ENCODE measurements at regions not wholly inside any gene's neighbourhood (a gene's known extent, or its start where the extent isn't known, plus 50 kb on each side); places are given as distances from the start of the nearest gene placed in this dataset.

- no peak for TF ChIP-seq PAX5 (IDR thresholded peaks at IDR 0.05; ENCODE audit: insufficient read depth, low read length, severe bottlenecking)
- no peak for TF ChIP-seq POLR2A (IDR thresholded peaks at IDR 0.05; ENCODE audit: low read depth, low read length)
- TF ChIP-seq POLR2AphosphoS5 (IDR thresholded peaks at IDR 0.05; ENCODE audit: low read depth, low read length) = no peak
- no peak for TF ChIP-seq SPI1 (IDR thresholded peaks at IDR 0.05; ENCODE audit: low read depth, low read length)
- TF ChIP-seq TAF1 (IDR thresholded peaks at IDR 0.05; ENCODE audit: low read depth, low read length) = no peak
- TF ChIP-seq POU2F2 (IDR thresholded peaks at IDR 0.05; ENCODE audit: low read depth, low read length) = no peak
These were observed 87.2 kb downstream of the PTTG1 start for GRCh38 chr5:160508780-160509361.
